IPS-NIHi11 (cell line): ENCODE measurements at regions not wholly inside any gene's neighbourhood (a gene's known extent, or its start where the extent isn't known, plus 50 kb on each side); places are given as distances from the start of the nearest gene placed in this dataset.
"Not testable (repeated sequence)": the region's sequence is repeated elsewhere in the genome, so short reads cannot be mapped to it uniquely, and the experiment has no call there.

Experiments used
- DNase-seq: peaks from one replicate; pipeline ENCODE4 v3.0.0; 2012; ENCODE audit warnings: mixed read lengths, low spot score

GRCh38 chr6:20341096-20341495, 60.6 kb upstream of the E2F3 start:
- no peak for DNase-seq

- no peak for DNase-seq
Measured at GRCh38 chr6:20341564-20341963, 60.1 kb upstream of the E2F3 start.

- DNase-seq = not testable (repeated sequence)
Measured at GRCh38 chr6:20346948-20347347, 54.7 kb upstream of the E2F3 start.

- DNase-seq = no peak
Measured at GRCh38 chr6:20348041-20348440, 53.6 kb upstream of the E2F3 start.

GRCh38 chr6:20349225-20349624, 52.5 kb upstream of the E2F3 start:
- no peak for DNase-seq

- DNase-seq = no peak
Measured at GRCh38 chr6:20350215-20350614, 51.5 kb upstream of the E2F3 start.

GRCh38 chr6:20351534-20351933, 50.1 kb upstream of the E2F3 start:
- DNase-seq = no peak
